Fibroblast of villous mesenchyme (primary cell): ENCODE measurements at regions not wholly inside any gene's neighbourhood (a gene's known extent, or its start where the extent isn't known, plus 50 kb on each side); places are given as distances from the start of the nearest gene placed in this dataset.

ENCODE experiments used
- DNase-seq: peaks from one replicate; pipeline ENCODE4 v3.0.0-alpha.2; 2010; ENCODE audit warnings: low read depth
- H3K4me3 ChIP-seq: 2 replicates; pipeline ENCODE4 v1.5.1; 2011; ENCODE audit warnings: low read depth, mild to moderate bottlenecking, low read length
- TF ChIP-seq, protein P1 (sequence below): IDR thresholded peaks from 2 replicates; pipeline ENCODE4 v1.5.1; 2012; ENCODE audit warnings: low read depth, mild to moderate bottlenecking, low read length; ENCODE audit not compliant: insufficient read depth

- H3K4me3 ChIP-seq = no peak overlapping the region
- TF ChIP-seq, protein P1, sequence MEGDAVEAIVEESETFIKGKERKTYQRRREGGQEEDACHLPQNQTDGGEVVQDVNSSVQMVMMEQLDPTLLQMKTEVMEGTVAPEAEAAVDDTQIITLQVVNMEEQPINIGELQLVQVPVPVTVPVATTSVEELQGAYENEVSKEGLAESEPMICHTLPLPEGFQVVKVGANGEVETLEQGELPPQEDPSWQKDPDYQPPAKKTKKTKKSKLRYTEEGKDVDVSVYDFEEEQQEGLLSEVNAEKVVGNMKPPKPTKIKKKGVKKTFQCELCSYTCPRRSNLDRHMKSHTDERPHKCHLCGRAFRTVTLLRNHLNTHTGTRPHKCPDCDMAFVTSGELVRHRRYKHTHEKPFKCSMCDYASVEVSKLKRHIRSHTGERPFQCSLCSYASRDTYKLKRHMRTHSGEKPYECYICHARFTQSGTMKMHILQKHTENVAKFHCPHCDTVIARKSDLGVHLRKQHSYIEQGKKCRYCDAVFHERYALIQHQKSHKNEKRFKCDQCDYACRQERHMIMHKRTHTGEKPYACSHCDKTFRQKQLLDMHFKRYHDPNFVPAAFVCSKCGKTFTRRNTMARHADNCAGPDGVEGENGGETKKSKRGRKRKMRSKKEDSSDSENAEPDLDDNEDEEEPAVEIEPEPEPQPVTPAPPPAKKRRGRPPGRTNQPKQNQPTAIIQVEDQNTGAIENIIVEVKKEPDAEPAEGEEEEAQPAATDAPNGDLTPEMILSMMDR = no peak
- DNase-seq = no peak
Observed at GRCh38 chr4:136328131-136328530, 1204.2 kb downstream of the PCDH18 start.

DNA sequence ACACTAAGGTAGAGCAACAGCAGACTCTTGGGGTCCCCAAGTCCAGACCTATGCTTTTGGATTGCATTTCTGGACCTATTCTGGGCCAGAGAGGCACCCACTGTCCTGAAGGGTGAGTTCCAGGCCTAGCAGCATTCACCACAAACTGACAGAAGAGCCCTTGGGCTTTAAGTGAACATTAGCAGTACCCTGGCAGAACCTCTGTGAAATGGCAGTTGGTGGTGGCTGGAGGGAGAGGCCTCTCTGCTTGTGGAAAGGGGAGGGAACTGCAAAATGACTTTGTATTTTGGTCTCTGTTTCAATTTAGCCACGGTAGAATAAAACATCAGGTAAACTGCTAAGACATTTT lies 1211.9 kb downstream of the PCDH18 start:
- TF ChIP-seq, protein P1 = no peak
- no peak for DNase-seq
- no peak overlapping the region for H3K4me3 ChIP-seq

DNA sequence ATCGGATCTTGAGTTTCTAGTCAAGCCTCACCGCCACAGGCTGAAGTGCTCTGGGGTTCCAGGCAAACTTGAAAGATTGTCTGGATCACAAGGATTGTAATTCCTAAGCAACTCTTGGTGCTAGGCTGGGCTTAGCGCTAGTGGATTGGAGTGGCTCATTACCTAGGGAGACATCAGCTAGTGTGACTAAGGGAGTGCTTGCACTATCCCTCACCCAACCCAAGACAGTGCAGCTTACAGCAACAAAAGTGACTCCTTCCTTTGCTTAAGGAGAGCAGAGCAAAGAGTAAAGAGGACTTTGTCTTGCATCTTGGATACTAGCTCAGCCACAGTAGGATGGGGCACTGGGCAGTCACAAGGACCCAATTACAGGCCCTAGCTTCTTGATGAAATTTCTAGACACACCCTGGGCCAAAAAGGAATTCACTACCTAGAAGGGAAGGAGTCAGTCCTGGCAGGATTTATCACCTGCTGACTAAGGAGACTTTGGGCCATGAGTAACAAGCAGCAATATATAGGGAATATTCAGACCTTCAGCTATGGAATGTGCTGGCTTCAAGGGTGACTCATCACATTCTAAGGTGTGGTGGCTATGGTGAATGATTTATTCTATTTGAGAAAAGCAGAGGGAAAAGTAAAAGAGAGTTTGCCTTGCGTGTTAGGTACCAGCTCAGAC lies 1212.4 kb downstream of the PCDH18 start:
- no peak overlapping the region for H3K4me3 ChIP-seq
- DNase-seq = no peak
- TF ChIP-seq, protein P1 = no peak

DNA sequence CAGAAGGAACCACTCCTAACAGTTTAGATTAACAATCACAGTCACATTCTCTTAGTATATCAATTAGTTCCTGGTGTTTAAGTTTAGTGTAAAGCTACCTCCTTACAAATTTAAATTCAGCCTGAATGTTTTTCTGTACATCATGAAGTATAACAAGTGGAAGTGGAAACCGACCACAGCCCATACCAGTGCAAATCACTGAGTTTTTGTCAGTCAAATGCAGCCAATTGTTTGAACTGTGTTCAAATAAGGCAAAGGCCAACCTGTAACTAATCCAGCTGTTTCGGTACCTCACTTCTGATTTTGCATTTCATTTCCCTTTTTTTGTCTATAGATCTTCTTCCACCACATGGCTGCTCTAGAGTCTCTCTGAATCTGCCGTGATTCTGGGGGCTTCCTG lies 1215.3 kb downstream of the PCDH18 start:
- no peak for DNase-seq
- TF ChIP-seq, protein P1 = no peak
- H3K4me3 ChIP-seq = no peak overlapping the region

- TF ChIP-seq, protein P1 = no peak
- no peak for DNase-seq
- no peak overlapping the region for H3K4me3 ChIP-seq
Observed at GRCh38 chr4:136314686-136315085, 1217.6 kb downstream of the PCDH18 start.

GRCh38 chr4:136311774-136312173 lies 1220.5 kb downstream of the PCDH18 start:
- TF ChIP-seq, protein P1 = no peak

DNA sequence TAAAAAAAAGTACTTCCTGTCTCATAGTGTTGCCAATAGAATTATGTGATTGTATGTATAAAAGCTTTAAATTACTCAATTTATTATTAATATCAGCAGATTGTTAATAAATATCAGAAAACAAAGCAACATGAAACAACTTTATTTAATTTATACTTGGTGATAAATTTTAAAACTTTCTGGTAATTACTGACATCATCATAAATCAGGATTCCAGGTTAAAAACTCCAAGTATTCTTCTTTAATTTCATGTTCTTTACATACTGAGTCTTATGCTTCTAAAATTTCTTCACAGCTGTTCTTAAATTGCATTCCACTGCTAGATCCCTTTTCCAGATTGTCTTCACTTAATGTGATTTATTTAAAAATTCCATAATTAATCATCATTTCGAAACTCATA lies 1224.5 kb downstream of the PCDH18 start:
- DNase-seq = no peak
- TF ChIP-seq, protein P1 = no peak
- no peak overlapping the region for H3K4me3 ChIP-seq

More at GRCh38 chr4:136311774-136312173, 1220.5 kb downstream of the PCDH18 start:
- DNase-seq = no peak
- H3K4me3 ChIP-seq = no peak overlapping the region
